Keratinocyte (primary cell): ENCODE measurements at regions not wholly inside any gene's neighbourhood (a gene's known extent, or its start where the extent isn't known, plus 50 kb on each side); places are given as distances from the start of the nearest gene placed in this dataset.

Experiments used
- CTCF ChIP-seq, 3 experiments: IDR thresholded peaks in 1 of 3; conservative IDR thresholded peaks in 1 of 3; optimal IDR thresholded peaks in 1 of 3; 2 replicates in 2 of 3; 3 replicates in 1 of 3; pipeline versions ENCODE3 to v1.5.1; 2011; ENCODE audit warnings: low read length in 3 of 3, mild to moderate bottlenecking in 3 of 3, moderate library complexity in 2 of 3, control low read depth in 1 of 3, inconsistent platforms in 1 of 3; ENCODE audit not compliant: insufficient read depth in 2 of 3; ENCODE audit errors: extremely low read depth in 1 of 3
- EZH2 ChIP-seq: IDR thresholded peaks from one replicate; pipeline ENCODE4 v1.6.1; 2012; ENCODE audit warnings: inconsistent platforms, mild to moderate bottlenecking, low read length, moderate library complexity

GRCh38 chr2:138210487-138210886 is 246.2 kb downstream of the HNMT start:
- TF ChIP-seq CTCF (optimal IDR thresholded peaks at IDR 0.05 in 1 of 3, IDR thresholded peaks at IDR 0.05 in 1 of 3, conservative IDR thresholded peaks at IDR 0.05 in 1 of 3; ENCODE audit: extremely low read depth in 1 of 3, insufficient read depth in 2 of 3, low read length in 3 of 3) (no peak), EZH2 (no peak)
